Panc1 (cell line): ENCODE measurements at regions not wholly inside any gene's neighbourhood (a gene's known extent, or its start where the extent isn't known, plus 50 kb on each side); places are given as distances from the start of the nearest gene placed in this dataset.

ENCODE experiments used
- ATAC-seq: fragments of 200-7000 bp; cut with Tn5 transposase; 2 replicates; pipeline ENCODE4 v1.9.1; 2020; ENCODE audit warnings: mild to moderate bottlenecking, moderate library complexity
- BruUV-seq: library from RNA; stranded (reverse); fragments of 400-500 nt; replicated peaks from 2 replicates; lab custom pipeline; 2021; lab: Mats Ljungman, UMichigan
- CTCF ChIA-PET: fragments of 300-600 bp; sonication (Branson Sonifier 250); formaldehyde crosslinking; loops from one replicate; lab custom pipeline; 2022; ENCODE audit warnings: antibody characterized with exemption; lab: Charles Lee
- POLR2A ChIA-PET: fragments of 300-600 bp; sonication (Branson Sonifier 250); formaldehyde crosslinking; loops from one replicate; lab custom pipeline; 2022; ENCODE audit warnings: antibody characterized with exemption; lab: Charles Lee
- DNase-seq: peaks from one replicate; pipeline ENCODE4 v3.0.0-alpha.2; 2010; ENCODE audit warnings: low read depth, low spot score
- H3K27ac ChIP-seq: 2 replicates; pipeline ENCODE4 v1.5.1; 2011; ENCODE audit warnings: mild to moderate bottlenecking, low read length, inconsistent platforms
- H3K27me3 ChIP-seq: fragments of 200-500 bp; sonication (Bioruptor generic); 2 replicates; pipeline ENCODE4 v1.6.0; 2014; ENCODE audit warnings: low read length, inconsistent platforms; ENCODE audit not compliant: control insufficient read depth, insufficient read depth
- H3K36me3 ChIP-seq: fragments of 200-500 bp; sonication (Bioruptor generic); 2 replicates; pipeline ENCODE4 v1.5.1; 2014; ENCODE audit warnings: inconsistent platforms, mild to moderate bottlenecking, low read length, moderate library complexity; ENCODE audit not compliant: control insufficient read depth, insufficient read depth
- H3K4me1 ChIP-seq: 2 replicates; pipeline ENCODE4 v1.5.1; 2011; ENCODE audit warnings: inconsistent platforms, mild to moderate bottlenecking, low read length, moderate library complexity; ENCODE audit not compliant: control insufficient read depth, insufficient read depth
- H3K4me3 ChIP-seq, 2 experiments: 2 replicates each; pipeline ENCODE4 v1.5.1; 2011 to 2012; ENCODE audit warnings: low read depth in 2 of 2, low read length in 2 of 2, mild to moderate bottlenecking in 2 of 2, inconsistent platforms in 1 of 2, moderate library complexity in 1 of 2
- H3K9me3 ChIP-seq: fragments of 200-500 bp; sonication (Bioruptor generic); 2 replicates; pipeline ENCODE4 v1.5.1; 2014; ENCODE audit warnings: low read depth, mild to moderate bottlenecking, inconsistent platforms, low read length, moderate library complexity; ENCODE audit not compliant: control insufficient read depth, insufficient read depth
- CTCF ChIP-seq: fragments of 450-650 bp; IDR thresholded peaks from 2 replicates; pipeline ENCODE4 v1.5.1; 2017; ENCODE audit warnings: mild to moderate bottlenecking
- POLR2AphosphoS5 ChIP-seq: IDR thresholded peaks from 2 replicates; pipeline ENCODE4 v1.6.1; 2012; ENCODE audit warnings: mild to moderate bottlenecking, low read depth, low read length, moderate library complexity
- SIN3A ChIP-seq: IDR thresholded peaks from 2 replicates; pipeline ENCODE4 v1.6.1; 2012; ENCODE audit warnings: low read depth, mild to moderate bottlenecking, low read length, moderate library complexity, borderline replicate concordance; ENCODE audit not compliant: insufficient read depth
- TCF7L2 ChIP-seq: IDR thresholded peaks from 2 replicates; pipeline ENCODE4 v1.6.1; 2011; ENCODE audit warnings: mild to moderate bottlenecking, low read depth, low read length, inconsistent platforms
- in situ Hi-C: cut with HindIII; loops from 2 replicates; pipeline ENCODE4 v1.10.0; 2016; ENCODE audit warnings: low sequenced_read_pairs, low pct_unique_long_range_greater_than_20kb
- intact Hi-C: fragments of 100-400 bp; cut with micrococcal nuclease; formaldehyde crosslinking; loops from one replicate; pipeline ENCODE4 v1.10.0; 2022; ENCODE audit not compliant: unreplicated experiment
- TF ChIP-seq, protein P1 (sequence below), 2 experiments: IDR thresholded peaks; 2 replicates each; pipeline ENCODE4 v1.6.1; 2011 to 2012; ENCODE audit warnings: low read depth in 2 of 2, control low read depth in 1 of 2, low read length in 1 of 2, mild to moderate bottlenecking in 1 of 2, moderate library complexity in 1 of 2; ENCODE audit not compliant: insufficient read depth in 1 of 2

GRCh38 chr10:31166606-31167005 lies 134.9 kb upstream of the ZNF438 start:
- POLR2A ChIA-PET: no interaction called here
- no peak for TF ChIP-seq SIN3A
- no peak for TF ChIP-seq POLR2AphosphoS5
- no peak for TF ChIP-seq TCF7L2
- TF ChIP-seq, protein P1, sequence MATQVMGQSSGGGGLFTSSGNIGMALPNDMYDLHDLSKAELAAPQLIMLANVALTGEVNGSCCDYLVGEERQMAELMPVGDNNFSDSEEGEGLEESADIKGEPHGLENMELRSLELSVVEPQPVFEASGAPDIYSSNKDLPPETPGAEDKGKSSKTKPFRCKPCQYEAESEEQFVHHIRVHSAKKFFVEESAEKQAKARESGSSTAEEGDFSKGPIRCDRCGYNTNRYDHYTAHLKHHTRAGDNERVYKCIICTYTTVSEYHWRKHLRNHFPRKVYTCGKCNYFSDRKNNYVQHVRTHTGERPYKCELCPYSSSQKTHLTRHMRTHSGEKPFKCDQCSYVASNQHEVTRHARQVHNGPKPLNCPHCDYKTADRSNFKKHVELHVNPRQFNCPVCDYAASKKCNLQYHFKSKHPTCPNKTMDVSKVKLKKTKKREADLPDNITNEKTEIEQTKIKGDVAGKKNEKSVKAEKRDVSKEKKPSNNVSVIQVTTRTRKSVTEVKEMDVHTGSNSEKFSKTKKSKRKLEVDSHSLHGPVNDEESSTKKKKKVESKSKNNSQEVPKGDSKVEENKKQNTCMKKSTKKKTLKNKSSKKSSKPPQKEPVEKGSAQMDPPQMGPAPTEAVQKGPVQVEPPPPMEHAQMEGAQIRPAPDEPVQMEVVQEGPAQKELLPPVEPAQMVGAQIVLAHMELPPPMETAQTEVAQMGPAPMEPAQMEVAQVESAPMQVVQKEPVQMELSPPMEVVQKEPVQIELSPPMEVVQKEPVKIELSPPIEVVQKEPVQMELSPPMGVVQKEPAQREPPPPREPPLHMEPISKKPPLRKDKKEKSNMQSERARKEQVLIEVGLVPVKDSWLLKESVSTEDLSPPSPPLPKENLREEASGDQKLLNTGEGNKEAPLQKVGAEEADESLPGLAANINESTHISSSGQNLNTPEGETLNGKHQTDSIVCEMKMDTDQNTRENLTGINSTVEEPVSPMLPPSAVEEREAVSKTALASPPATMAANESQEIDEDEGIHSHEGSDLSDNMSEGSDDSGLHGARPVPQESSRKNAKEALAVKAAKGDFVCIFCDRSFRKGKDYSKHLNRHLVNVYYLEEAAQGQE (IDR thresholded peaks at IDR 0.05; ENCODE audit: insufficient read depth in 1 of 2, low read depth in 2 of 2, low read length in 1 of 2): no peak
- TF ChIP-seq CTCF: no peak
- in situ Hi-C loops: no loop called here
- Histone ChIP-seq H3K27me3 (no peaks in the 10 kb centered on the region), H3K4me1 (no peaks in the 10 kb centered on the region), H3K9me3 (no peaks in the 10 kb centered on the region), H3K36me3 (no peaks in the 10 kb centered on the region), H3K27ac (no peak overlapping the region), H3K4me3 (no peak overlapping the region)
- intact Hi-C loops: no loop called here
- DNase-seq: no peak
- no TSS peak for BruUV-seq
- CTCF ChIA-PET: no interaction called here
- ATAC-seq: no peak

DNA sequence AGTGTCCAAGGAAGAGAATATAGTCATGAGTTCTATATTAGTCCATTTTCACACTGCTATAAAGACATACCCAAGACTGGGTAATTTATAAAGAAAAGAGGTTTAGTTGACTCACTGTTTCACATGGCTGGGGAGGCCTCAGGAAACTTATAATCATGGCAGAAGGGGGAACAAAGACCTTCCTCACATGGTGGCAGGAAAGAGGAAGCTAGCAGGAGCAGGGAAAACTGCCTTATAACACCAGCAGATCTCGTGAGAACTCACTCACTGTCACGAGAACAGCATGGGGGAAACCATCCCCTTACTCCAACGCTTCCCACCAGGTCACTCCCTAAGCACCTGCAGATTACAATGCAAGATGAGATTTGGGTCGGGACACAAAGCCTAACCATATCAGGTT lies 139.0 kb upstream of the ZNF438 start:
- in situ Hi-C loops: no loop called here
- DNase-seq (no peak), ATAC-seq (no peak)
- H3K4me1 ChIP-seq: no peaks in the 10 kb centered on the region
- no peak overlapping the region for H3K27ac ChIP-seq
- ChIA-PET POLR2A (no interaction called here), CTCF (no interaction called here)
- H3K4me3 ChIP-seq: no peak overlapping the region
- TF ChIP-seq, protein P1 (IDR thresholded peaks at IDR 0.05; ENCODE audit: insufficient read depth in 1 of 2, low read depth in 2 of 2, low read length in 1 of 2): no peak
- TF ChIP-seq SIN3A (no peak), CTCF (no peak), POLR2AphosphoS5 (no peak), TCF7L2 (no peak)
- no peaks in the 10 kb centered on the region for H3K9me3 ChIP-seq
- H3K36me3 ChIP-seq: no peaks in the 10 kb centered on the region
- H3K27me3 ChIP-seq: no peaks in the 10 kb centered on the region
- intact Hi-C loops: no loop called here
- BruUV-seq: no TSS peak
